HEK293T (cell line): ENCODE measurements at regions not wholly inside any gene's neighbourhood (a gene's known extent, or its start where the extent isn't known, plus 50 kb on each side); places are given as distances from the start of the nearest gene placed in this dataset.

Experiments used
- BHLHE40 ChIP-seq: fragments of 450-650 bp; IDR thresholded peaks from 2 replicates; pipeline ENCODE4 v1.6.1; 2016; ENCODE audit warnings: mild to moderate bottlenecking, moderate library complexity, borderline replicate concordance
- ELF4 ChIP-seq: fragments of 450-650 bp; IDR thresholded peaks from 2 replicates; pipeline ENCODE4 v1.6.1; 2017; ENCODE audit warnings: antibody characterized with exemption
- FOXA1 ChIP-seq: fragments of 450-650 bp; IDR thresholded peaks from 2 replicates; pipeline ENCODE4 v1.6.1; 2016; ENCODE audit warnings: mild to moderate bottlenecking
- FOXM1 ChIP-seq: fragments of 450-650 bp; IDR thresholded peaks from 2 replicates; pipeline ENCODE4 v1.6.1; 2017; ENCODE audit warnings: mild to moderate bottlenecking, borderline replicate concordance
- NFRKB ChIP-seq: fragments of 450-650 bp; IDR thresholded peaks from 2 replicates; pipeline ENCODE4 v1.6.1; 2016; ENCODE audit warnings: mild to moderate bottlenecking, moderate library complexity
- PKNOX1 ChIP-seq: fragments of 450-650 bp; IDR thresholded peaks from 2 replicates; pipeline ENCODE4 v1.6.1; 2016
- SP1 ChIP-seq: fragments of 450-650 bp; IDR thresholded peaks from 2 replicates; pipeline ENCODE4 v1.6.1; 2017
- ZNF384 ChIP-seq: fragments of 450-650 bp; IDR thresholded peaks from 2 replicates; pipeline ENCODE4 v1.6.1; 2016

- no peak for TF ChIP-seq SP1
- TF ChIP-seq BHLHE40, result no peak
- no peak for TF ChIP-seq FOXM1
- TF ChIP-seq ELF4, result no peak
- TF ChIP-seq PKNOX1, result no peak
- no peak for TF ChIP-seq NFRKB
- TF ChIP-seq ZNF384, result no peak
- no peak for TF ChIP-seq FOXA1
Measured at GRCh38 chr1:201665036-201665435, 126.1 kb downstream of the NAV1 start.
